Caco-2 (cell line): ENCODE measurements at regions not wholly inside any gene's neighbourhood (a gene's known extent, or its start where the extent isn't known, plus 50 kb on each side); places are given as distances from the start of the nearest gene placed in this dataset.

Source experiments
- BruUV-seq: library from RNA; stranded (reverse); fragments of 400-500 nt; replicated peaks from 2 replicates; lab custom pipeline; 2021; lab: Mats Ljungman, UMichigan
- CTCF ChIA-PET: fragments of 300-600 bp; sonication (Branson Sonifier 250); formaldehyde crosslinking; loops from one replicate; lab custom pipeline; 2022; ENCODE audit warnings: antibody characterized with exemption; lab: Charles Lee
- POLR2A ChIA-PET: fragments of 300-600 bp; sonication (Branson Sonifier 250); formaldehyde crosslinking; loops from one replicate; lab custom pipeline; 2022; ENCODE audit warnings: antibody characterized with exemption; lab: Charles Lee
- DNase-seq, 2 experiments: peaks; one replicate each; pipeline versions ENCODE4 v3.0.0 to v3.0.0-alpha.2; 2020 to 2022
- H3K27me3 ChIP-seq: replicated peaks from 2 replicates; pipeline ENCODE4 v1.6.0; 2011; ENCODE audit warnings: low read length; ENCODE audit not compliant: control insufficient read depth, insufficient read depth
- H3K36me3 ChIP-seq: 2 replicates; pipeline ENCODE4 v1.5.1; 2011; ENCODE audit warnings: low read length; ENCODE audit not compliant: control insufficient read depth, insufficient read depth
- H3K4me1 ChIP-seq: fragments of 250-450 bp; sonication (Bioruptor Pico); 2 replicates; pipeline ENCODE4 v1.5.1; 2020; ENCODE audit warnings: mild to moderate bottlenecking
- H3K4me3 ChIP-seq: 2 replicates; pipeline ENCODE4 v1.5.1; 2011; ENCODE audit warnings: low read depth, mild to moderate bottlenecking, control low read depth, low read length
- H3K9me3 ChIP-seq: fragments of 250-450 bp; sonication (Bioruptor Pico); 2 replicates; pipeline ENCODE4 v1.5.1; 2020; ENCODE audit warnings: mild to moderate bottlenecking, moderate library complexity
- H3K27ac Mint-ChIP-seq: one replicate; pipeline ENCODE4 v1.8.0; 2022; ENCODE audit warnings: mixed read lengths; ENCODE audit not compliant: unreplicated experiment
- H3K27me3 Mint-ChIP-seq: one replicate; pipeline ENCODE4 v1.8.0; 2022; ENCODE audit warnings: mixed read lengths; ENCODE audit not compliant: insufficient read depth, unreplicated experiment
- H3K36me3 Mint-ChIP-seq: one replicate; pipeline ENCODE4 v1.8.0; 2022; ENCODE audit warnings: mild to moderate bottlenecking, mixed read lengths; ENCODE audit not compliant: insufficient read depth, unreplicated experiment
- H3K4me1 Mint-ChIP-seq: one replicate; pipeline ENCODE4 v1.8.0; 2022; ENCODE audit warnings: low read depth, mixed read lengths; ENCODE audit not compliant: unreplicated experiment
- H3K4me3 Mint-ChIP-seq: one replicate; pipeline ENCODE4 v1.8.0; 2022; ENCODE audit warnings: mild to moderate bottlenecking, moderate library complexity, mixed read lengths; ENCODE audit not compliant: unreplicated experiment
- H3K9me3 Mint-ChIP-seq: one replicate; pipeline ENCODE4 v1.8.0; 2022; ENCODE audit warnings: mixed read lengths; ENCODE audit not compliant: unreplicated experiment
- CTCF ChIP-seq, 2 experiments: fragments of 200-600 bp in 1 of 2; IDR thresholded peaks; 1 replicate in 1 of 2; 2 replicates in 1 of 2; pipeline versions ENCODE4 v1.5.1 to v1.8.0; 2011 to 2022; ENCODE audit warnings: antibody characterized with exemption in 1 of 2, control low read depth in 1 of 2, inconsistent platforms in 1 of 2, low read depth in 1 of 2, low read length in 1 of 2, mild to moderate bottlenecking in 1 of 2, moderate library complexity in 1 of 2; ENCODE audit not compliant: insufficient read depth in 1 of 2, severe bottlenecking in 1 of 2, unreplicated experiment in 1 of 2
- intact Hi-C: fragments of 100-400 bp; cut with micrococcal nuclease; formaldehyde crosslinking; loops from one replicate; pipeline ENCODE4 v1.10.0; 2022; ENCODE audit not compliant: unreplicated experiment

- BruUV-seq = no TSS peak
- no peaks in the 10 kb centered on the region for H3K9me3 Mint-ChIP-seq
- POLR2A ChIA-PET = no interaction called here
Observed at GRCh38 chrX:75873993-75874392, 88.9 kb upstream of the MAGEE2 start.

GRCh38 chrX:75883446-75883845, 98.4 kb upstream of the MAGEE2 start:
- TF ChIP-seq CTCF (IDR thresholded peaks at IDR 0.05; ENCODE audit: insufficient read depth in 1 of 2, low read depth in 1 of 2, low read length in 1 of 2, severe bottlenecking in 1 of 2, unreplicated experiment in 1 of 2) = no peak
- Mint-ChIP-seq H3K9me3 (no peaks in the 10 kb centered on the region), H3K4me1 (no peaks in the 10 kb centered on the region), H3K27ac (no peak overlapping the region), H3K4me3 (no peak overlapping the region), H3K36me3 (no peaks in the 10 kb centered on the region), H3K27me3 (peaks cover 4% of the 10 kb centered on the region)
- intact Hi-C loops = no loop called here
- H3K4me1 ChIP-seq = no peaks in the 10 kb centered on the region
- H3K4me3 ChIP-seq = no peak overlapping the region
- ChIA-PET POLR2A (no interaction called here), CTCF (no interaction called here)
- no peaks in the 10 kb centered on the region for H3K9me3 ChIP-seq
- DNase-seq = no peak
- no peaks in the 10 kb centered on the region for H3K27me3 ChIP-seq
- no peaks in the 10 kb centered on the region for H3K36me3 ChIP-seq
- no TSS peak for BruUV-seq

More at GRCh38 chrX:75873993-75874392, 88.9 kb upstream of the MAGEE2 start:
- Histone ChIP-seq H3K4me3 (no peak overlapping the region), H3K4me1 (no peaks in the 10 kb centered on the region), H3K9me3 (no peaks in the 10 kb centered on the region), H3K36me3 (no peaks in the 10 kb centered on the region), H3K27me3 (no peaks in the 10 kb centered on the region)
- CTCF ChIA-PET = no interaction called here
- intact Hi-C loops = no loop called here
- H3K27ac Mint-ChIP-seq = no peak overlapping the region
- no peak for DNase-seq
- H3K4me3 Mint-ChIP-seq = no peak overlapping the region
- no peaks in the 10 kb centered on the region for H3K27me3 Mint-ChIP-seq
- H3K4me1 Mint-ChIP-seq = no peaks in the 10 kb centered on the region
- H3K36me3 Mint-ChIP-seq = no peaks in the 10 kb centered on the region
- TF ChIP-seq CTCF (IDR thresholded peaks at IDR 0.05; ENCODE audit: insufficient read depth in 1 of 2, low read depth in 1 of 2, low read length in 1 of 2, severe bottlenecking in 1 of 2, unreplicated experiment in 1 of 2) = no peak

- Histone ChIP-seq H3K4me1 (no peaks in the 10 kb centered on the region), H3K27me3 (no peaks in the 10 kb centered on the region), H3K9me3 (no peaks in the 10 kb centered on the region), H3K4me3 (no peak overlapping the region), H3K36me3 (no peaks in the 10 kb centered on the region)
- Mint-ChIP-seq H3K4me1 (no peaks in the 10 kb centered on the region), H3K4me3 (no peak overlapping the region), H3K27ac (no peak overlapping the region), H3K36me3 (no peaks in the 10 kb centered on the region), H3K27me3 (no peaks in the 10 kb centered on the region), H3K9me3 (no peaks in the 10 kb centered on the region)
- CTCF ChIA-PET = no interaction called here
- TF ChIP-seq CTCF (IDR thresholded peaks at IDR 0.05; ENCODE audit: insufficient read depth in 1 of 2, low read depth in 1 of 2, low read length in 1 of 2, severe bottlenecking in 1 of 2, unreplicated experiment in 1 of 2) = no peak
- intact Hi-C loops = no loop called here
- BruUV-seq = no TSS peak
- no peak for DNase-seq
- POLR2A ChIA-PET = no interaction called here
Observed at GRCh38 chrX:75887833-75888232, 102.8 kb upstream of the MAGEE2 start.
